CD4-positive, alpha-beta T cell treated with Interleukin-10 for 1 hour (primary cell): ENCODE measurements at regions not wholly inside any gene's neighbourhood (a gene's known extent, or its start where the extent isn't known, plus 50 kb on each side); places are given as distances from the start of the nearest gene placed in this dataset.
"Not testable (repeated sequence)": the region's sequence is repeated elsewhere in the genome, so short reads cannot be mapped to it uniquely, and the experiment has no call there.

Experiments used
- DNase-seq: peaks from one replicate; pipeline ENCODE4 v3.0.0-alpha.2; 2020

- DNase-seq, result no peak
Observed at GRCh38 chr20:52049001-52049731, 142.4 kb downstream of the ZFP64 start.

- DNase-seq, result peak; percentile 28
Observed at GRCh38 chr20:52047811-52048764, 143.5 kb downstream of the ZFP64 start.

GRCh38 chr20:52041966-52042365 is 149.6 kb downstream of the ZFP64 start:
- no peak for DNase-seq

- DNase-seq, result no peak
Observed at GRCh38 chr20:52039790-52040189, 151.8 kb downstream of the ZFP64 start.

GRCh38 chr20:52038632-52039031 is 152.9 kb downstream of the ZFP64 start:
- DNase-seq, result not testable (repeated sequence)

- no peak for DNase-seq
Observed at GRCh38 chr20:52037370-52037769, 154.2 kb downstream of the ZFP64 start.

GRCh38 chr20:52035977-52036376 is 155.6 kb downstream of the ZFP64 start:
- no peak for DNase-seq

- no peak for DNase-seq
Observed at GRCh38 chr20:52035498-52035897, 156.1 kb downstream of the ZFP64 start.

GRCh38 chr20:52034581-52034980 is 157.0 kb downstream of the ZFP64 start:
- no peak for DNase-seq

GRCh38 chr20:52033313-52033712 is 158.3 kb downstream of the ZFP64 start:
- no peak for DNase-seq

- DNase-seq, result not testable (repeated sequence)
Observed at GRCh38 chr20:52032304-52032683, 159.3 kb downstream of the ZFP64 start.

GRCh38 chr20:52031563-52032303 is 159.8 kb downstream of the ZFP64 start:
- peak; percentile 39 for DNase-seq

GRCh38 chr20:52031206-52031562 is 160.4 kb downstream of the ZFP64 start:
- DNase-seq, result no peak

GRCh38 chr20:52029129-52029528 is 162.4 kb downstream of the ZFP64 start:
- not testable (repeated sequence) for DNase-seq

GRCh38 chr20:52025938-52026337 is 165.6 kb downstream of the ZFP64 start:
- no peak for DNase-seq

GRCh38 chr20:52019313-52019712 is 172.3 kb downstream of the ZFP64 start:
- no peak for DNase-seq

GRCh38 chr20:52017669-52018317 is 173.8 kb downstream of the ZFP64 start:
- no peak for DNase-seq

- no peak for DNase-seq
Observed at GRCh38 chr20:52016022-52016421, 175.6 kb downstream of the ZFP64 start.

- no peak for DNase-seq
Observed at GRCh38 chr20:52015155-52015554, 176.4 kb downstream of the ZFP64 start.

- no peak for DNase-seq
Observed at GRCh38 chr20:52012079-52012478, 179.5 kb downstream of the ZFP64 start.

- no peak for DNase-seq
Observed at GRCh38 chr20:52011093-52011492, 180.5 kb downstream of the ZFP64 start.

- DNase-seq, result no peak
Observed at GRCh38 chr20:52010541-52010940, 181.0 kb downstream of the ZFP64 start.

- DNase-seq, result no peak
Observed at GRCh38 chr20:52008874-52009273, 182.7 kb downstream of the ZFP64 start.
